SK-N-SH (cell line): ENCODE measurements at regions not wholly inside any gene's neighbourhood (a gene's known extent, or its start where the extent isn't known, plus 50 kb on each side); places are given as distances from the start of the nearest gene placed in this dataset.

Source experiments
- CTCF ChIA-PET: fragments of 300-600, 350-600 bp; formaldehyde crosslinking; extraction: SDS; loops from one replicate; lab custom pipeline; 2021; lab: Yijun Ruan, JAX
- POLR2A ChIA-PET: fragments of 350-600 bp; sonication (Branson Sonifier 250); formaldehyde crosslinking; extraction: SDS; loops from one replicate; lab custom pipeline; 2020; ENCODE audit warnings: antibody characterized with exemption, inconsistent platforms; lab: Yijun Ruan, JAX
- DNase-seq: peaks from one replicate; pipeline ENCODE4 v3.0.0; 2012
- H2AFZ ChIP-seq: fragments of 200-600 bp; sonication (generic); 2 replicates; pipeline ENCODE4 v1.8.1; 2016; ENCODE audit warnings: antibody characterized with exemption, mild to moderate bottlenecking, low read depth
- H3F3A ChIP-seq: fragments of 200-600 bp; sonication (generic); replicated peaks from 2 replicates; pipeline ENCODE3; 2016; ENCODE audit warnings: antibody characterized with exemption, mild to moderate bottlenecking; ENCODE audit not compliant: insufficient read depth
- H3K27ac ChIP-seq, 2 experiments: fragments of 200-500 bp in 1 of 2; fragments of 200-600 bp in 1 of 2; sonication (Bioruptor generic) in 1 of 2; sonication (generic), shearing (Covaris generic) in 1 of 2; 2 replicates each; pipeline versions ENCODE4 v1.5.1 to v1.6.1; 2014 to 2016; ENCODE audit warnings: low read depth in 2 of 2, inconsistent platforms in 1 of 2, low read length in 1 of 2, mild to moderate bottlenecking in 1 of 2, mixed read lengths in 1 of 2
- H3K27me3 ChIP-seq: fragments of 200-600 bp; sonication (generic), shearing (Covaris generic); 2 replicates; pipeline ENCODE4 v1.6.1; 2016; ENCODE audit warnings: mixed run types; ENCODE audit not compliant: insufficient read depth
- H3K36me3 ChIP-seq, 2 experiments: fragments of 200-500 bp in 1 of 2; fragments of 200-600 bp in 1 of 2; sonication (Bioruptor generic) in 1 of 2; sonication (generic) in 1 of 2; replicated peaks in 1 of 2; 2 replicates each; pipeline versions ENCODE3 to v1.5.1; 2014 to 2016; ENCODE audit warnings: low read length in 1 of 2, mild to moderate bottlenecking in 1 of 2; ENCODE audit not compliant: insufficient read depth in 2 of 2, control insufficient read depth in 1 of 2
- H3K4me1 ChIP-seq, 2 experiments: fragments of 200-500 bp in 1 of 2; fragments of 200-600 bp in 1 of 2; sonication (Bioruptor generic) in 1 of 2; sonication (generic), shearing (Covaris generic) in 1 of 2; 2 replicates each; pipeline versions ENCODE4 v1.5.1 to v1.6.1; 2014 to 2016; ENCODE audit warnings: low read depth in 1 of 2, low read length in 1 of 2, mixed run types in 1 of 2; ENCODE audit not compliant: insufficient read depth in 2 of 2, control insufficient read depth in 1 of 2
- H3K4me2 ChIP-seq: fragments of 200-600 bp; sonication (generic), shearing (Covaris generic); 2 replicates; pipeline ENCODE4 v1.6.1; 2017; ENCODE audit warnings: mixed run types
- H3K4me3 ChIP-seq, 2 experiments: fragments of 200-500 bp in 1 of 2; fragments of 200-600 bp in 1 of 2; sonication (Bioruptor generic) in 1 of 2; sonication (generic), shearing (Covaris generic) in 1 of 2; 2 replicates each; pipeline versions ENCODE4 v1.5.1 to v1.8.1; 2014 to 2016; ENCODE audit warnings: low read depth in 2 of 2, inconsistent platforms in 1 of 2, low read length in 1 of 2, mild to moderate bottlenecking in 1 of 2, mixed read lengths in 1 of 2, moderate library complexity in 1 of 2
- H3K79me2 ChIP-seq: fragments of 200-600 bp; sonication (generic); 2 replicates; pipeline ENCODE4 v1.8.1; 2017; ENCODE audit warnings: mild to moderate bottlenecking; ENCODE audit not compliant: insufficient read depth
- H3K9ac ChIP-seq: fragments of 200-600 bp; sonication (generic); 2 replicates; pipeline ENCODE4 v1.6.1; 2017; ENCODE audit warnings: mixed run types
- H3K9me2 ChIP-seq: fragments of 200-600 bp; sonication (generic); 2 replicates; pipeline ENCODE4 v1.6.1; 2017; ENCODE audit warnings: mixed run types
- H3K9me3 ChIP-seq: fragments of 200-600 bp; sonication (generic); 2 replicates; pipeline ENCODE4 v1.6.1; 2017; ENCODE audit warnings: mixed run types, mild to moderate bottlenecking, moderate library complexity
- H4K20me1 ChIP-seq: fragments of 200-600 bp; sonication (generic); 2 replicates; pipeline ENCODE4 v1.6.1; 2017; ENCODE audit warnings: mild to moderate bottlenecking, mixed run types; ENCODE audit not compliant: insufficient read depth
- EP300 ChIP-seq, 2 experiments: IDR thresholded peaks; 2 replicates each; pipeline versions ENCODE4 v1.4.0 to v1.6.1; 2012; ENCODE audit warnings: borderline replicate concordance in 1 of 2, low read depth in 1 of 2, low read length in 1 of 2
- EZH2phosphoT487 ChIP-seq: fragments of 200-600 bp; sonication (generic); IDR thresholded peaks from 2 replicates; pipeline ENCODE4 v1.6.1; 2017; ENCODE audit warnings: low read depth, mixed run types, mild to moderate bottlenecking, antibody characterized with exemption, moderate library complexity, borderline replicate concordance
- FOSL2 ChIP-seq: IDR thresholded peaks from 2 replicates; pipeline ENCODE4 v1.4.0; 2012; ENCODE audit warnings: low read depth, mild to moderate bottlenecking, moderate library complexity, borderline replicate concordance
- FOXJ3 ChIP-seq: sonication (generic); formaldehyde crosslinking; IDR thresholded peaks from 2 replicates; pipeline ENCODE4 v1.5.1; 2020; ENCODE audit warnings: mild to moderate bottlenecking, missing genetic modification reagents
- IRF3 ChIP-seq: fragments of 150-350 bp; IDR thresholded peaks from 2 replicates; pipeline ENCODE4 v1.6.1; 2016; ENCODE audit warnings: mild to moderate bottlenecking, low read depth, low read length
- MXI1 ChIP-seq: IDR thresholded peaks from 2 replicates; pipeline ENCODE4 v1.6.1; 2012; ENCODE audit warnings: mild to moderate bottlenecking, low read depth, low read length, improper control_type of control experiment
- RCOR1 ChIP-seq: fragments of 150-350 bp; IDR thresholded peaks from 2 replicates; pipeline ENCODE4 v1.6.1; 2017; ENCODE audit warnings: antibody characterized with exemption, low read length
- RFX5 ChIP-seq: IDR thresholded peaks from 2 replicates; pipeline ENCODE4 v1.6.1; 2012; ENCODE audit warnings: mild to moderate bottlenecking, improper control_type of control experiment, low read length
- SIN3A ChIP-seq: IDR thresholded peaks from 2 replicates; pipeline ENCODE4 v1.6.1; 2012; ENCODE audit warnings: low read depth, mild to moderate bottlenecking, low read length, moderate library complexity, borderline replicate concordance
- TAF1 ChIP-seq: IDR thresholded peaks from 2 replicates; pipeline ENCODE4 v1.6.1; 2012; ENCODE audit warnings: low read depth, mild to moderate bottlenecking, low read length, moderate library complexity, borderline replicate concordance
- TCF12 ChIP-seq: IDR thresholded peaks from 2 replicates; pipeline ENCODE4 v1.4.0; 2012
- USF2 ChIP-seq: fragments of 150-350 bp; IDR thresholded peaks from 2 replicates; pipeline ENCODE4 v1.6.1; 2017; ENCODE audit warnings: antibody characterized with exemption, low read length, low read depth, borderline replicate concordance
- WGBS: methylation state at CpG from one replicate; pipeline ENCODE4 v1.1.6; 2017; ENCODE audit warnings: low lambda C conversion rate; 5-methylcytosine and 5-hydroxymethylcytosine counted together
- TF ChIP-seq, protein P1 (sequence below): IDR thresholded peaks from 2 replicates; pipeline ENCODE4 v1.4.0; 2012; ENCODE audit warnings: low read depth, borderline replicate concordance
- TF ChIP-seq, protein P2 (sequence below): IDR thresholded peaks from 2 replicates; pipeline ENCODE4 v1.4.0; 2012; ENCODE audit warnings: low read depth
- TF ChIP-seq, protein P3 (sequence below): IDR thresholded peaks from 2 replicates; pipeline ENCODE4; 2012
- TF ChIP-seq, protein P4 (sequence below): IDR thresholded peaks from 2 replicates; pipeline ENCODE4 v1.4.0; 2012; ENCODE audit warnings: low read depth, borderline replicate concordance
- TF ChIP-seq, protein P5 (sequence below): IDR thresholded peaks from 2 replicates; pipeline ENCODE4 v1.6.1; 2012; ENCODE audit warnings: mild to moderate bottlenecking, low read depth, low read length, moderate library complexity

GRCh38 chr11:87754685-87755084 lies 420.6 kb downstream of the RAB38 start:
- Histone ChIP-seq H3F3A (no peaks in the 10 kb centered on the region), H3K27ac (no peak overlapping the region), H3K9me3 (no peaks in the 10 kb centered on the region), H4K20me1 (no peaks in the 10 kb centered on the region), H3K27me3 (no peaks in the 10 kb centered on the region), H3K36me3 (no peaks in the 10 kb centered on the region), H3K4me1 (no peaks in the 10 kb centered on the region), H3K79me2 (no peaks in the 10 kb centered on the region), H3K4me3 (no peak overlapping the region), H3K9me2 (no peaks in the 10 kb centered on the region)
- WGBS = 3% methylated on average over 1 of the region's 1 CpG
- ChIA-PET POLR2A (no interaction called here), CTCF (no interaction called here)
- TF ChIP-seq EP300 (IDR thresholded peaks at IDR 0.05; ENCODE audit: borderline replicate concordance in 1 of 2, low read depth in 1 of 2, low read length in 1 of 2) (no peak), USF2 (no peak), MXI1 (no peak), FOSL2 (no peak), SIN3A (no peak)
- TF ChIP-seq, protein P1, sequence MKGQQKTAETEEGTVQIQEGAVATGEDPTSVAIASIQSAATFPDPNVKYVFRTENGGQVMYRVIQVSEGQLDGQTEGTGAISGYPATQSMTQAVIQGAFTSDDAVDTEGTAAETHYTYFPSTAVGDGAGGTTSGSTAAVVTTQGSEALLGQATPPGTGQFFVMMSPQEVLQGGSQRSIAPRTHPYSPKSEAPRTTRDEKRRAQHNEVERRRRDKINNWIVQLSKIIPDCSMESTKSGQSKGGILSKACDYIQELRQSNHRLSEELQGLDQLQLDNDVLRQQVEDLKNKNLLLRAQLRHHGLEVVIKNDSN = no peak
- TF ChIP-seq, all 33 proteins: peak for 0
- no peak for DNase-seq
- H2AFZ ChIP-seq = no peak overlapping the region
- H3K4me2 ChIP-seq = no peak overlapping the region
- H3K9ac ChIP-seq = no peak overlapping the region

DNA sequence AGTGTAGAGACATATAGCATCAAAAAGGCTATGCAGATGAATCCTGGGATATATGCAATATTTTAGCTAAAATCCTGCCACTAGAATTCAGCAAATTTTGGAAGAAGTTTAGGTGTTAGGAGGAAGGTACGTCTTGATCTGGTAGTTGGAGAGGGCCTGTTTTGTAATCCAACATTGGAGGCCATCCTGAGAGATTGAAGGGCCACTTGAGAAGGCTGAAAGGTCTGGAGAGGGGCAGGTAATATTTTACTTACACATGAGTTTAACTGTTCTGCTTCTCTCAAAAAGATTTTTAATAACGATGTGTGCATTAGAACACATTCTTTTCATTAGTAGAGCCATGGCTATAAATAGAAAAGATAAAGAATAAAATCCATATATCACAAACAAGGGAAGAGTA lies 422.1 kb downstream of the RAB38 start:
- Histone ChIP-seq H3K4me2 (no peak overlapping the region), H3K9me3 (no peaks in the 10 kb centered on the region), H3K4me1 (no peaks in the 10 kb centered on the region), H2AFZ (no peak overlapping the region), H3F3A (no peaks in the 10 kb centered on the region), H4K20me1 (no peaks in the 10 kb centered on the region), H3K27me3 (no peaks in the 10 kb centered on the region), H3K79me2 (no peaks in the 10 kb centered on the region), H3K27ac (no peak overlapping the region), H3K9ac (no peak overlapping the region), H3K4me3 (no peak overlapping the region), H3K9me2 (no peaks in the 10 kb centered on the region), H3K36me3 (no peaks in the 10 kb centered on the region)
- CTCF ChIA-PET = no interaction called here
- no peak for DNase-seq
- TF ChIP-seq, protein P2, sequence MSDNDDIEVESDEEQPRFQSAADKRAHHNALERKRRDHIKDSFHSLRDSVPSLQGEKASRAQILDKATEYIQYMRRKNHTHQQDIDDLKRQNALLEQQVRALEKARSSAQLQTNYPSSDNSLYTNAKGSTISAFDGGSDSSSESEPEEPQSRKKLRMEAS = no peak
- TF ChIP-seq FOXJ3 (CRISPR knock-in tag) = no peak
- TF ChIP-seq RFX5 = no peak
- TF ChIP-seq, protein P3, sequence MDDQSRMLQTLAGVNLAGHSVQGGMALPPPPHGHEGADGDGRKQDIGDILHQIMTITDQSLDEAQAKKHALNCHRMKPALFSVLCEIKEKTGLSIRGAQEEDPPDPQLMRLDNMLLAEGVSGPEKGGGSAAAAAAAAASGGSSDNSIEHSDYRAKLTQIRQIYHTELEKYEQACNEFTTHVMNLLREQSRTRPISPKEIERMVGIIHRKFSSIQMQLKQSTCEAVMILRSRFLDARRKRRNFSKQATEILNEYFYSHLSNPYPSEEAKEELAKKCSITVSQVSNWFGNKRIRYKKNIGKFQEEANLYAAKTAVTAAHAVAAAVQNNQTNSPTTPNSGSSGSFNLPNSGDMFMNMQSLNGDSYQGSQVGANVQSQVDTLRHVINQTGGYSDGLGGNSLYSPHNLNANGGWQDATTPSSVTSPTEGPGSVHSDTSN = no peak
- no peak for TF ChIP-seq TAF1
- TF ChIP-seq TCF12 = no peak
- TF ChIP-seq, protein P4, sequence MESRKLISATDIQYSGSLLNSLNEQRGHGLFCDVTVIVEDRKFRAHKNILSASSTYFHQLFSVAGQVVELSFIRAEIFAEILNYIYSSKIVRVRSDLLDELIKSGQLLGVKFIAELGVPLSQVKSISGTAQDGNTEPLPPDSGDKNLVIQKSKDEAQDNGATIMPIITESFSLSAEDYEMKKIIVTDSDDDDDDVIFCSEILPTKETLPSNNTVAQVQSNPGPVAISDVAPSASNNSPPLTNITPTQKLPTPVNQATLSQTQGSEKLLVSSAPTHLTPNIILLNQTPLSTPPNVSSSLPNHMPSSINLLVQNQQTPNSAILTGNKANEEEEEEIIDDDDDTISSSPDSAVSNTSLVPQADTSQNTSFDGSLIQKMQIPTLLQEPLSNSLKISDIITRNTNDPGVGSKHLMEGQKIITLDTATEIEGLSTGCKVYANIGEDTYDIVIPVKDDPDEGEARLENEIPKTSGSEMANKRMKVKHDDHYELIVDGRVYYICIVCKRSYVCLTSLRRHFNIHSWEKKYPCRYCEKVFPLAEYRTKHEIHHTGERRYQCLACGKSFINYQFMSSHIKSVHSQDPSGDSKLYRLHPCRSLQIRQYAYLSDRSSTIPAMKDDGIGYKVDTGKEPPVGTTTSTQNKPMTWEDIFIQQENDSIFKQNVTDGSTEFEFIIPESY = no peak
- TF ChIP-seq IRF3 = no peak
- TF ChIP-seq, protein P5, sequence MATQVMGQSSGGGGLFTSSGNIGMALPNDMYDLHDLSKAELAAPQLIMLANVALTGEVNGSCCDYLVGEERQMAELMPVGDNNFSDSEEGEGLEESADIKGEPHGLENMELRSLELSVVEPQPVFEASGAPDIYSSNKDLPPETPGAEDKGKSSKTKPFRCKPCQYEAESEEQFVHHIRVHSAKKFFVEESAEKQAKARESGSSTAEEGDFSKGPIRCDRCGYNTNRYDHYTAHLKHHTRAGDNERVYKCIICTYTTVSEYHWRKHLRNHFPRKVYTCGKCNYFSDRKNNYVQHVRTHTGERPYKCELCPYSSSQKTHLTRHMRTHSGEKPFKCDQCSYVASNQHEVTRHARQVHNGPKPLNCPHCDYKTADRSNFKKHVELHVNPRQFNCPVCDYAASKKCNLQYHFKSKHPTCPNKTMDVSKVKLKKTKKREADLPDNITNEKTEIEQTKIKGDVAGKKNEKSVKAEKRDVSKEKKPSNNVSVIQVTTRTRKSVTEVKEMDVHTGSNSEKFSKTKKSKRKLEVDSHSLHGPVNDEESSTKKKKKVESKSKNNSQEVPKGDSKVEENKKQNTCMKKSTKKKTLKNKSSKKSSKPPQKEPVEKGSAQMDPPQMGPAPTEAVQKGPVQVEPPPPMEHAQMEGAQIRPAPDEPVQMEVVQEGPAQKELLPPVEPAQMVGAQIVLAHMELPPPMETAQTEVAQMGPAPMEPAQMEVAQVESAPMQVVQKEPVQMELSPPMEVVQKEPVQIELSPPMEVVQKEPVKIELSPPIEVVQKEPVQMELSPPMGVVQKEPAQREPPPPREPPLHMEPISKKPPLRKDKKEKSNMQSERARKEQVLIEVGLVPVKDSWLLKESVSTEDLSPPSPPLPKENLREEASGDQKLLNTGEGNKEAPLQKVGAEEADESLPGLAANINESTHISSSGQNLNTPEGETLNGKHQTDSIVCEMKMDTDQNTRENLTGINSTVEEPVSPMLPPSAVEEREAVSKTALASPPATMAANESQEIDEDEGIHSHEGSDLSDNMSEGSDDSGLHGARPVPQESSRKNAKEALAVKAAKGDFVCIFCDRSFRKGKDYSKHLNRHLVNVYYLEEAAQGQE = no peak
- no peak for TF ChIP-seq FOSL2
- TF ChIP-seq MXI1 = no peak
- no peak for TF ChIP-seq SIN3A
- no peak for TF ChIP-seq EZH2phosphoT487
- TF ChIP-seq RCOR1 = no peak
- WGBS = 1% methylated on average over 2 of the region's 2 CpGs
- POLR2A ChIA-PET = no interaction called here
